IMR-90 (cell line): ENCODE measurements at regions not wholly inside any gene's neighbourhood (a gene's known extent, or its start where the extent isn't known, plus 50 kb on each side); places are given as distances from the start of the nearest gene placed in this dataset.

Source experiments
- ATAC-seq: fragments of 200-7000 bp; cut with Tn5 transposase; 2 replicates; pipeline ENCODE4 v1.9.1; 2020; ENCODE audit warnings: low read depth, mild to moderate bottlenecking, moderate library complexity
- BruUV-seq: library from RNA; stranded (reverse); fragments of 400-500 nt; replicated peaks from 2 replicates; lab custom pipeline; 2021; lab: Mats Ljungman, UMichigan
- CTCF ChIA-PET: fragments of 300-600 bp; formaldehyde crosslinking; extraction: SDS; loops from one replicate; lab custom pipeline; 2021; ENCODE audit warnings: antibody characterized with exemption; lab: Yijun Ruan, JAX
- POLR2A ChIA-PET: fragments of 300-600 bp; sonication (Branson Sonifier 250); formaldehyde crosslinking; loops from one replicate; lab custom pipeline; 2022; ENCODE audit warnings: antibody characterized with exemption; ENCODE audit not compliant: unreplicated experiment; lab: Charles Lee
- DNase-seq: peaks from one replicate; pipeline ENCODE4 v3.0.0; 2013
- H2AFZ ChIP-seq: replicated peaks from 2 replicates; pipeline ENCODE3; 2013; ENCODE audit warnings: low read length, mild to moderate bottlenecking; ENCODE audit not compliant: poor library complexity
- H2AK5ac ChIP-seq: 2 replicates; pipeline ENCODE4 v1.6.1; 2013; ENCODE audit warnings: low read depth, low read length, inconsistent platforms
- H2AK9ac ChIP-seq: replicated peaks from 2 replicates; pipeline ENCODE3; 2013; ENCODE audit warnings: mild to moderate bottlenecking, low read depth, low read length, moderate library complexity; ENCODE audit not compliant: poor library complexity
- H2BK120ac ChIP-seq: 2 replicates; pipeline ENCODE4 v1.6.1; 2013; ENCODE audit warnings: low read depth, low read length, inconsistent platforms
- H2BK15ac ChIP-seq: 3 replicates; pipeline ENCODE4 v1.6.1; 2013; ENCODE audit warnings: low read depth, low read length, inconsistent platforms
- H2BK20ac ChIP-seq: 2 replicates; pipeline ENCODE4 v1.6.1; 2013; ENCODE audit warnings: low read depth, mild to moderate bottlenecking, inconsistent platforms, low read length, moderate library complexity
- H2BK5ac ChIP-seq: 2 replicates; pipeline ENCODE4 v1.6.1; 2013; ENCODE audit warnings: mild to moderate bottlenecking, low read depth, low read length, inconsistent platforms; ENCODE audit not compliant: poor library complexity, severe bottlenecking
- H3K14ac ChIP-seq: replicated peaks from 2 replicates; pipeline ENCODE4 v1.6.1; 2013; ENCODE audit warnings: low read depth, low read length, inconsistent platforms
- H3K18ac ChIP-seq: 2 replicates; pipeline ENCODE4 v1.6.1; 2013; ENCODE audit warnings: low read depth, low read length, control low read depth
- H3K23ac ChIP-seq: 2 replicates; pipeline ENCODE4 v1.6.1; 2013; ENCODE audit warnings: low read depth, low read length, inconsistent platforms
- H3K27ac ChIP-seq: 2 replicates; pipeline ENCODE4 v1.5.1; 2013; ENCODE audit warnings: mild to moderate bottlenecking, control low read depth, low read length; ENCODE audit not compliant: insufficient read depth
- H3K27me3 ChIP-seq: 2 replicates; pipeline ENCODE4 v1.6.1; 2013; ENCODE audit warnings: low read length; ENCODE audit not compliant: control insufficient read depth, insufficient read depth
- H3K36me3 ChIP-seq: 2 replicates; pipeline ENCODE4 v1.6.1; 2013; ENCODE audit warnings: low read length, mixed read lengths; ENCODE audit not compliant: control insufficient read depth, insufficient read depth
- H3K4ac ChIP-seq: 2 replicates; pipeline ENCODE4 v1.6.1; 2013; ENCODE audit warnings: low read depth, low read length, inconsistent platforms
- H3K4me1 ChIP-seq: 2 replicates; pipeline ENCODE4 v1.6.1; 2013; ENCODE audit warnings: low read length, mixed read lengths; ENCODE audit not compliant: control insufficient read depth, insufficient read depth
- H3K4me2 ChIP-seq: 2 replicates; pipeline ENCODE4 v1.6.1; 2013; ENCODE audit warnings: low read depth, mild to moderate bottlenecking, control low read depth, low read length, moderate library complexity
- H3K4me3 ChIP-seq: 2 replicates; pipeline ENCODE4 v1.5.1; 2013; ENCODE audit warnings: low read depth, mild to moderate bottlenecking, control low read depth, low read length, moderate library complexity; ENCODE audit not compliant: insufficient read depth
- H3K56ac ChIP-seq: 2 replicates; pipeline ENCODE4 v1.6.1; 2013; ENCODE audit warnings: low read length, inconsistent platforms; ENCODE audit not compliant: insufficient read depth; ENCODE audit errors: extremely low read depth
- H3K79me1 ChIP-seq, 2 experiments: 2 replicates each; pipeline ENCODE4 v1.6.1; 2013; ENCODE audit warnings: low read length in 2 of 2, inconsistent platforms in 1 of 2, low read depth in 1 of 2
- H3K9ac ChIP-seq: 2 replicates; pipeline ENCODE4 v1.6.1; 2013; ENCODE audit warnings: low read depth, low read length, control low read depth
- H3K9me1 ChIP-seq: 2 replicates; pipeline ENCODE4 v1.6.1; 2013; ENCODE audit warnings: low read length, inconsistent platforms; ENCODE audit not compliant: insufficient read depth
- H3K9me3 ChIP-seq: 2 replicates; pipeline ENCODE4 v1.6.1; 2013; ENCODE audit warnings: low read length; ENCODE audit not compliant: control insufficient read depth, insufficient read depth
- H4K20me1 ChIP-seq: 2 replicates; pipeline ENCODE4 v1.6.1; 2013; ENCODE audit warnings: low read length, inconsistent platforms; ENCODE audit not compliant: insufficient read depth
- H4K5ac ChIP-seq: 2 replicates; pipeline ENCODE4 v1.6.1; 2013; ENCODE audit warnings: mild to moderate bottlenecking, low read depth, low read length, control low read depth
- H4K8ac ChIP-seq, 2 experiments: 2 replicates each; pipeline ENCODE4 v1.6.1; 2013; ENCODE audit warnings: low read depth in 2 of 2, low read length in 2 of 2, control low read depth in 1 of 2, inconsistent platforms in 1 of 2
- H4K91ac ChIP-seq: 2 replicates; pipeline ENCODE4 v1.6.1; 2013; ENCODE audit warnings: low read depth, low read length, inconsistent platforms; ENCODE audit not compliant: insufficient read depth
- BHLHE40 ChIP-seq: fragments of 150-350 bp; IDR thresholded peaks from 2 replicates; pipeline ENCODE4 v1.6.1; 2016; ENCODE audit warnings: mild to moderate bottlenecking, low read depth, low read length
- CHD1 ChIP-seq: IDR thresholded peaks from 2 replicates; pipeline ENCODE4 v1.6.1; 2012; ENCODE audit warnings: low read depth, low read length, improper control_type of control experiment
- MAFK ChIP-seq: IDR thresholded peaks from 2 replicates; pipeline ENCODE4 v1.6.1; 2012; ENCODE audit warnings: low read depth, low read length, improper control_type of control experiment
- NFE2L2 ChIP-seq: fragments of 150-350 bp; IDR thresholded peaks from 2 replicates; pipeline ENCODE4 v1.6.1; 2016; ENCODE audit warnings: low read depth, mild to moderate bottlenecking, low read length
- WGBS, 2 experiments: methylation state at CpG; one replicate each; pipeline versions ENCODE4 v1.1.5 to v1.1.7; 2013; ENCODE audit warnings: missing lambda C conversion rate in 2 of 2; ENCODE audit not compliant: insufficient read length in 1 of 2; ENCODE audit errors: extremely low coverage in 2 of 2; 5-methylcytosine and 5-hydroxymethylcytosine counted together
- dilution Hi-C: fragments of 300-500 bp; cut with HindIII; formaldehyde crosslinking; loops from one replicate; pipeline ENCODE4 v1.14.3; 2018; ENCODE audit warnings: low sequenced_read_pairs; ENCODE audit not compliant: unreplicated experiment
- in situ Hi-C: fragments of 300-500 bp; cut with MboI; formaldehyde crosslinking; loops from 3 replicates; pipeline ENCODE4 v1.14.3; 2019; ENCODE audit warnings: low sequenced_read_pairs, inconsistent platforms, mixed read lengths
- intact Hi-C: fragments of 100-400 bp; cut with micrococcal nuclease; formaldehyde crosslinking; loops from 2 replicates; pipeline ENCODE4 v1.10.0; 2022

DNA sequence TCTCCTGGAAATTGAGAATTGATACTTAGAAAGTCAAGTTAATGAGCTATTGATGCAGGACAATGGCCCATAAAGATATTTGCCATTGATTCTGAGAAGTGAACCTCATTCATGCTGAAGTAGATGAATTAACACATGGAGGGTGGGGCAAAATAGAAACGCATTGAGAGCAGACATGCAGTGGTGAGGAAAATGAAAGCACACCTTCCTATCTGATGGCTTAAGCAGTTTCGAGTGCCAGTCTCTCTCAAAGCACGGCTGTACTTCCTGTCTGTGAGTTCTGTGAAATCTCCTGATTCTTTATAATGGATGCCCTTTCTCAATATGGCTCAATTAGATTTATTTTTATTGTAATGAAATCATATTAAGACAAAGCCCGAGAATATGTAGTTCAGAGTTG, 247.0 kb downstream of the TMX3 start:
- peak overlapping the region; percentile 58 for H3K14ac ChIP-seq
- peak overlapping the region; percentile 2; the same call in 1 of the 2 replicates for H2AK5ac ChIP-seq
- no peak overlapping the region for H3K56ac ChIP-seq
- H3K23ac ChIP-seq = no peak overlapping the region
- no peak overlapping the region for H2AFZ ChIP-seq
- no peaks in the 10 kb centered on the region for H3K9me1 ChIP-seq
- intact Hi-C loops = no loop called here
- peak overlapping the region in 1 of 2 experiments; percentile 39; a peak in 1 of 4 replicates for H4K8ac ChIP-seq
- dilution Hi-C loops = no loop called here
- no peaks in the 10 kb centered on the region for H3K36me3 ChIP-seq
- no peak for DNase-seq
- H4K5ac ChIP-seq = no peak overlapping the region; the same call in 1 of the 2 replicates
- peak overlapping the region; percentile 47 for H3K4ac ChIP-seq
- no peak overlapping the region for H2BK5ac ChIP-seq
- no peak overlapping the region for H3K27ac ChIP-seq
- no peaks in the 10 kb centered on the region for H3K27me3 ChIP-seq
- BruUV-seq = no TSS peak
- H3K4me2 ChIP-seq = no peak overlapping the region
- no peaks in the 10 kb centered on the region; the same call in none of the 2 replicates for H3K4me1 ChIP-seq
- peak overlapping the region; percentile 20; the same call in 1 of the 3 replicates for H2BK15ac ChIP-seq
- ChIA-PET POLR2A (no interaction called here), CTCF (no interaction called here)
- TF ChIP-seq CHD1 (no peak), MAFK (no peak), BHLHE40 (no peak), NFE2L2 (no peak)
- ATAC-seq = no peak
- no peak overlapping the region for H3K9ac ChIP-seq
- no peak overlapping the region for H2AK9ac ChIP-seq
- peak overlapping the region; percentile 69; the same call in 1 of the 2 replicates for H2BK20ac ChIP-seq
- H2BK120ac ChIP-seq = peak overlapping the region; percentile 71
- in situ Hi-C loops = no loop called here
- H4K20me1 ChIP-seq = no peaks in the 10 kb centered on the region
- no peak overlapping the region for H4K91ac ChIP-seq
- no CpG with 5 or more reads among the region's 4 CpGs for WGBS, 2 experiments
- no peaks in the 10 kb centered on the region for H3K79me1 ChIP-seq
- H3K9me3 ChIP-seq = no peaks in the 10 kb centered on the region
- H3K4me3 ChIP-seq = no peak overlapping the region
- peak overlapping the region; percentile 35; the same call in 1 of the 2 replicates for H3K18ac ChIP-seq
